ENCODE measurements at regions not wholly inside any gene's neighbourhood (a gene's known extent, or its start where the extent isn't known, plus 50 kb on each side); places are given as distances from the start of the nearest gene placed in this dataset.

DNA sequence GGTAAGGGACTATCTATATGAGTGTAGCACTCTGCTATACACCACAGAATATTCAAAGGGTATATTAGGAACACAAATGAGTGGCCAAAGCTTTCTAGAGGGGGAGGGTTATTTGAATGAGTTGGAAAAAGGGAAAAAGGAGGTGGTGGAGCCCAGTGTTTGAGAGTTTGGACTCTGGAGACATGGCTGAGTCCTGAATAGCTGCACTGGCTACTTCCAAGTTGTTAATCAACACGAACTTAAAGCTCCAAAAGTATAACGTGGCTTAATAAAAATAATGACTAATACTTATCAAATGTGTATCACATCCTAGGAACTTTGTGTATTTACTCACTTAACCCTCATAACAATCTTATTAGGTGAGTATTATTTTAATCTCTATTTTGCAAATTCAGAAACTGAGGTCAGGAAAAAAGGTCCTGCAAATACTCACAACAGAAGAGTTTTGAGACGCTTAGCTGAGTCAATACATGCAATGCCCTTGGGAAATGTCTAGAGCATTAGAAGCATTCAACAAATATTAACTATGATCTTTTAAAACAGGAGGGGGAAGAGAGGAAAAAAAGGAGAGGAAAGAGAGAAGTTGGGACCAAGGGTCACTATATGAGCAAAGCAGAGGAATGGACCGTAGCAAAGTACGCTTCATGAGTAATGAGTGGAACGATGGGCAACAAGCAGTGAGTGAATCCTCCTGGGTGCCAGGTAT lies 189.5 kb upstream of the HMGA2 start:
- TF ChIP-seq POLR2AphosphoS5 (IDR thresholded peaks at IDR 0.05; ENCODE audit: low read depth), result no peak
- TF ChIP-seq, protein P1, sequence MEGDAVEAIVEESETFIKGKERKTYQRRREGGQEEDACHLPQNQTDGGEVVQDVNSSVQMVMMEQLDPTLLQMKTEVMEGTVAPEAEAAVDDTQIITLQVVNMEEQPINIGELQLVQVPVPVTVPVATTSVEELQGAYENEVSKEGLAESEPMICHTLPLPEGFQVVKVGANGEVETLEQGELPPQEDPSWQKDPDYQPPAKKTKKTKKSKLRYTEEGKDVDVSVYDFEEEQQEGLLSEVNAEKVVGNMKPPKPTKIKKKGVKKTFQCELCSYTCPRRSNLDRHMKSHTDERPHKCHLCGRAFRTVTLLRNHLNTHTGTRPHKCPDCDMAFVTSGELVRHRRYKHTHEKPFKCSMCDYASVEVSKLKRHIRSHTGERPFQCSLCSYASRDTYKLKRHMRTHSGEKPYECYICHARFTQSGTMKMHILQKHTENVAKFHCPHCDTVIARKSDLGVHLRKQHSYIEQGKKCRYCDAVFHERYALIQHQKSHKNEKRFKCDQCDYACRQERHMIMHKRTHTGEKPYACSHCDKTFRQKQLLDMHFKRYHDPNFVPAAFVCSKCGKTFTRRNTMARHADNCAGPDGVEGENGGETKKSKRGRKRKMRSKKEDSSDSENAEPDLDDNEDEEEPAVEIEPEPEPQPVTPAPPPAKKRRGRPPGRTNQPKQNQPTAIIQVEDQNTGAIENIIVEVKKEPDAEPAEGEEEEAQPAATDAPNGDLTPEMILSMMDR (IDR thresholded peaks at IDR 0.05; ENCODE audit: insufficient read depth, low read length), result no peak

Measured in HL-60 (cell line).